Lower leg skin (tissue), 4 donors: ENCODE measurements at regions not wholly inside any gene's neighbourhood (a gene's known extent, or its start where the extent isn't known, plus 50 kb on each side); places are given as distances from the start of the nearest gene placed in this dataset.

Source experiments
- DNase-seq, 2 donors: peaks; one replicate each; pipeline ENCODE4 v3.0.0-alpha.2; 2019; ENCODE audit warnings: low spot score in 2 of 2
- H3K4me3 ChIP-seq: fragments of 200-600 bp; sonication (generic); 2 replicates; pipeline ENCODE4 v1.5.1; 2017; ENCODE audit warnings: mild to moderate bottlenecking, low read depth; ENCODE audit not compliant: poor library complexity, severe bottlenecking
- POLR2A ChIP-seq, 2 donors: fragments of 450-650 bp; IDR thresholded peaks; one replicate each; pipeline ENCODE4 v1.6.1; 2016 to 2017; ENCODE audit warnings: antibody characterized with exemption in 2 of 2, mild to moderate bottlenecking in 1 of 2, moderate library complexity in 1 of 2
- WGBS, 2 donors: methylation state at CpG; one replicate each; pipeline ENCODE4 v1.1.5; 2018; 5-methylcytosine and 5-hydroxymethylcytosine counted together
- intact Hi-C: fragments of 100-400 bp; cut with DNase I; formaldehyde crosslinking; loops from one replicate; pipeline ENCODE4 v1.15.0; 2023; ENCODE audit warnings: low total_unique reads
- TF ChIP-seq, protein P1 (sequence below), 3 donors: fragments of 450-650 bp; IDR thresholded peaks; one replicate each; pipeline ENCODE4 v1.5.1; 2016; ENCODE audit warnings: antibody characterized with exemption in 3 of 3, mild to moderate bottlenecking in 3 of 3, moderate library complexity in 2 of 3

DNA sequence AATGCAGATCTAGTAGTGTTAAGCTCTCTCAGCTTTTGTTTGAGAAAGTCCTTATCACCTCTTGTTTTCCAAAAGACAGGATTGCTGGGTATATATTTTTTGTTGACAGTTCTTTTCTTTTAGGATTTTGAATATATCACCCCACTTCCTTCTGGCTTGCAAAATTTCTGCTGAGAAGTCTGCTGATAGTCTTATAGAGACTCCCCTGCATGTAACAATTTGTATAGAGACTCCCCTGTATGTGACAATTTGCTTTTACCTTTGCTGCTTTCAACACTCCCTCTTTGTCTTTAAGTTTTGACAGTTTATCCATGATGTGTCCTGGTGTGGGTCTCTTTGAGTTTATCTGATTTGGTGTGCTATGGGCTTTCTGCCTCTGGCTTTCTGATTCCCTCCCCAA, 115.0 kb upstream of the CCDC85A start:
- no peak overlapping the region for H3K4me3 ChIP-seq
- no peak for DNase-seq
- TF ChIP-seq POLR2A (IDR thresholded peaks at IDR 0.05) = no peak
- TF ChIP-seq, protein P1, sequence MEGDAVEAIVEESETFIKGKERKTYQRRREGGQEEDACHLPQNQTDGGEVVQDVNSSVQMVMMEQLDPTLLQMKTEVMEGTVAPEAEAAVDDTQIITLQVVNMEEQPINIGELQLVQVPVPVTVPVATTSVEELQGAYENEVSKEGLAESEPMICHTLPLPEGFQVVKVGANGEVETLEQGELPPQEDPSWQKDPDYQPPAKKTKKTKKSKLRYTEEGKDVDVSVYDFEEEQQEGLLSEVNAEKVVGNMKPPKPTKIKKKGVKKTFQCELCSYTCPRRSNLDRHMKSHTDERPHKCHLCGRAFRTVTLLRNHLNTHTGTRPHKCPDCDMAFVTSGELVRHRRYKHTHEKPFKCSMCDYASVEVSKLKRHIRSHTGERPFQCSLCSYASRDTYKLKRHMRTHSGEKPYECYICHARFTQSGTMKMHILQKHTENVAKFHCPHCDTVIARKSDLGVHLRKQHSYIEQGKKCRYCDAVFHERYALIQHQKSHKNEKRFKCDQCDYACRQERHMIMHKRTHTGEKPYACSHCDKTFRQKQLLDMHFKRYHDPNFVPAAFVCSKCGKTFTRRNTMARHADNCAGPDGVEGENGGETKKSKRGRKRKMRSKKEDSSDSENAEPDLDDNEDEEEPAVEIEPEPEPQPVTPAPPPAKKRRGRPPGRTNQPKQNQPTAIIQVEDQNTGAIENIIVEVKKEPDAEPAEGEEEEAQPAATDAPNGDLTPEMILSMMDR (IDR thresholded peaks at IDR 0.05) = no peak
- intact Hi-C loops = no loop called here

DNA sequence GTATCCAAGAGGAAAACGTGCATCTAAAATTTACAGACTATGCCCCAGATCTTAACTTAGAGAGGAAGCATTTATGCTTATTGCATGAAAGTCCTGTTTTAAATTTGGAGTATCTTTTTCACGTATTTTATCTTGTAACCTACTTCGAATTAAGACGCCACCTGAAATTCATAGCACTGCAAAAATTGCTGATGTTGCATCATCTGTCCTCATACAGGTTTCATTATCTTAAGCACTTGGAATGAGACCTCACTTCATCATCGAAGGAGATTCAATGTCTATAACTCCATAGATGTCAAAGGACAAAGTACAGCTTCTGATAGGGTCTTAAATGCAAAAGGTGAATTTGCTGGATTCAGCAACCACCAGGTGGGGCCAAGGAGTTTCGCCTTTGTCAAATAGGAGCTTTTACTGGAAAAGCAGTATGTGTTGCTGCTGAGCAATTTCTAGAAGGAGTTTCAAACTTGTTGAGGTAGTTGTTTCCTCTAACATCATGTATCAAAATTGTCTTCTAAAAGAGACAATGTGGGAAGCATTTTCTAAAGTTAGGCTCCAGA, 106.4 kb upstream of the CCDC85A start:
- intact Hi-C loops = no loop called here
- no peak overlapping the region for H3K4me3 ChIP-seq
- DNase-seq = no peak
- WGBS, 2 donors = 70 to 73% methylated on average over 6 of the region's 6 CpGs
- no peak for TF ChIP-seq POLR2A (IDR thresholded peaks at IDR 0.05)
- TF ChIP-seq, protein P1 (IDR thresholded peaks at IDR 0.05) = no peak

DNA sequence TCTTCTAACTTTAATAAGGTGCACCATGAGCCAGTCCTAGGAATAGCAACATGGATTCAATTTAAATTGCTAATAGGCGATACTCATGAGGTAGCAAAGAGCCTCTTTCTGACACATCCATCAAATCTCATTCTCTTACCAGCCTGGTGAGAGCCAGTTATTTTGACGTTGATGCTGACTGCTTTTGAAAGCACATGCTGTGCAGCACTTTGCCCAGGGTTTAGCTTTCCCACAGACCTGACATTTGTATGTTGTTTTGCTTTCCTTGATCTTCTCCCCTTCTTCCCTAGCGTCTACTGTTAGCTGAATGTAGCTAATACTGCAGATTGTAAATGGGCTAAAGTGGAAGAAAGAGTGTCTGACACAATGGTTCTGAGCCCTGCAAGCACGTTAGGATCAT, 101.1 kb upstream of the CCDC85A start:
- WGBS, 2 donors = 73 to 76% methylated on average over 4 of the region's 4 CpGs
- no peak overlapping the region for H3K4me3 ChIP-seq
- TF ChIP-seq, protein P1 (IDR thresholded peaks at IDR 0.05) = no peak
- no peak for TF ChIP-seq POLR2A (IDR thresholded peaks at IDR 0.05)
- intact Hi-C loops = no loop called here
- DNase-seq = no peak

DNA sequence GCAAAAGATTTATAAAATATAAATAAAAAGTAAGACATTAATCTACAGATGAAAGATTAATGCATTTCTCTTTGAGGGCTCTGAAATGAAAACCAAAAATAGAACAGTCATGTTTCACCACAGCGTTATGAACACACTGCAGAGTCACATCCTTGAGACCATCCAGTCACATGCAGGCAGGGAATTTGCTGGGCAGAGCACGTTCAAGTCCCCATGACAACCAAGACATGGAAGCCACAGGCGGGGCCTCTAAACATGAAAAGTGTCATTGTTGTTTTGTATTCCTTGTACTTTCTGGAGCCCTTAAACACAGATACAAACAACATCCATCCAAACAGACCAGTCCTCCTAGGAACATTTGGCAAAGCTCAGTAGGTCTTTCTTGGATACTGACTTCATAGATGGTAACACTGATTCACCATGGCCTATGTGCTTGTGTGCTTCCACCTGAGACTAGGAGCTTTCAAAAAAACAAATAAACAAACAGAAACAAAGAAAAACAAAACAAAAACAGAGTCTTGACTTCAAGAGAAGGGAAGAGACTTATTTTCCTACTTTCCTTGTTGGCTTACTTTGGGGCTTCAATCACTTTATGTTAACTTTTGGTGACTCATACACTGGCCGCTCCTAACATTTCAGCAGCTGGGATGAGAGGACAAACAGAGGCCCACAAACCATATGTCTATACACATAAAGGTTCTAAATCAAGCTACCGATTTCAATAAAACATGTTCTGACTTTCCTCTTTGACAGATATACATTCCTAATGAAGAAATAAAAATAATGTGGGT, 99.5 kb upstream of the CCDC85A start:
- intact Hi-C loops = no loop called here
- DNase-seq = no peak
- WGBS, 2 donors = 68 to 77% methylated on average over 5 of the region's 5 CpGs
- TF ChIP-seq POLR2A (IDR thresholded peaks at IDR 0.05) = no peak
- TF ChIP-seq, protein P1 (IDR thresholded peaks at IDR 0.05) = no peak
- no peak overlapping the region for H3K4me3 ChIP-seq

DNA sequence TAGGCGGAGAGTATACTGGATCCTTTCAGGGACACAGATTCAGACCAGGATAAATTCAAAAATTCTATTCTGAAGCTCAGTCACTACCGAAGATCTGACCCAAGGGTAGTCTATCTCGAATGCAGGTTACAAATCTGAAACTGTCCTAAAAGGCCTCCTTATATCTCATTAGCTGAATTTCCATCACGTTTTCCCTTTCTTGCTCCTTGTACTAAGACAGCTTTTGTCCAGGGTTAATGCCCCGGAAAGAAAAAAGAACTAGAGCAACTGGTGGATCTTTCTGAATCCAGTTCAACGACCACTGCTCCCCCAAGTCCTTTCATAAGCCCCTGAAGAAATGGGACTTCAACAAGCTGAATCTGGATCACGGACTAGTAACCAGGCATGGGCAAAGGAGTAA, 97.5 kb upstream of the CCDC85A start:
- 83 to 84% methylated on average over 7 of the region's 7 CpGs for WGBS, 2 donors
- TF ChIP-seq POLR2A (IDR thresholded peaks at IDR 0.05) = no peak
- TF ChIP-seq, protein P1 (IDR thresholded peaks at IDR 0.05) = no peak

More for the DNA sequence above, 97.5 kb upstream of the CCDC85A start:
- no peak overlapping the region for H3K4me3 ChIP-seq
- intact Hi-C loops = no loop called here
- DNase-seq = no peak
